ENCODE measurements at regions not wholly inside any gene's neighbourhood (a gene's known extent, or its start where the extent isn't known, plus 50 kb on each side); places are given as distances from the start of the nearest gene placed in this dataset.
"Not testable (repeated sequence)": the region's sequence is repeated elsewhere in the genome, so short reads cannot be mapped to it uniquely, and the experiment has no call there.

- Histone ChIP-seq H4K20me1 (ENCODE audit: insufficient read depth, poor library complexity, severe bottlenecking) (no peaks in the 10 kb centered on the region), H3K4me1 (ENCODE audit: insufficient read depth) (peaks cover 15% of the 10 kb centered on the region), H3K27ac (no peak overlapping the region), H3K4me2 (no peak overlapping the region), H3K79me2 (no peaks in the 10 kb centered on the region), H3K36me3 (replicated peaks; ENCODE audit: insufficient read depth, low read depth) (no peaks in the 10 kb centered on the region), H3K9me2 (replicated peaks; ENCODE audit: insufficient read depth) (no peaks in the 10 kb centered on the region), H3K4me3 (no peak overlapping the region), H2AFZ (no peak overlapping the region), H3K27me3 (peaks cover 7% of the 10 kb centered on the region), H3K9me3 (ENCODE audit: low read depth) (no peaks in the 10 kb centered on the region)
- 87% methylated on average over 6 of the region's 6 CpGs for WGBS (ENCODE audit: low lambda C conversion rate, missing lambda C conversion rate)
- no peak for DNase-seq (ENCODE audit: low spot score)
- no peak for TF ChIP-seq CTCF (IDR thresholded peaks at IDR 0.05; ENCODE audit: poor library complexity)
- TF ChIP-seq EZH2phosphoT487 (IDR thresholded peaks at IDR 0.05; ENCODE audit: low read depth, severe bottlenecking, unreplicated experiment), result no peak
- TF ChIP-seq EZH2 (IDR thresholded peaks at IDR 0.05; ENCODE audit: borderline replicate concordance), result no peak
Observed at GRCh38 chr5:154542000-154542399, 64.0 kb upstream of the HAND1 start.

GRCh38 chr5:154541553-154541952 lies 63.5 kb upstream of the HAND1 start:
- no peak for TF ChIP-seq EZH2 (IDR thresholded peaks at IDR 0.05; ENCODE audit: borderline replicate concordance)
- TF ChIP-seq CTCF (IDR thresholded peaks at IDR 0.05; ENCODE audit: poor library complexity), result no peak
- no peak for TF ChIP-seq EZH2phosphoT487 (IDR thresholded peaks at IDR 0.05; ENCODE audit: low read depth, severe bottlenecking, unreplicated experiment)
- Histone ChIP-seq H3K4me2 (peak overlapping the region; percentile 50), H4K20me1 (ENCODE audit: insufficient read depth, poor library complexity, severe bottlenecking) (no peaks in the 10 kb centered on the region), H3K4me1 (ENCODE audit: insufficient read depth) (peaks cover 15% of the 10 kb centered on the region), H3K9me3 (ENCODE audit: low read depth) (no peaks in the 10 kb centered on the region), H3K36me3 (replicated peaks; ENCODE audit: insufficient read depth, low read depth) (no peaks in the 10 kb centered on the region), H3K27ac (no peak overlapping the region), H3K27me3 (peaks cover 7% of the 10 kb centered on the region), H3K9me2 (replicated peaks; ENCODE audit: insufficient read depth) (no peaks in the 10 kb centered on the region), H3K4me3 (no peak overlapping the region), H3K79me2 (no peaks in the 10 kb centered on the region), H2AFZ (no peak overlapping the region)
- peak; percentile 38 for DNase-seq (ENCODE audit: low spot score)
- whole genome bisulfite sequencing (ENCODE audit: low lambda C conversion rate, missing lambda C conversion rate), result 31% methylated on average over 9 of the region's 11 CpGs

GRCh38 chr5:154540600-154540999 lies 62.6 kb upstream of the HAND1 start:
- Histone ChIP-seq H3K36me3 (replicated peaks; ENCODE audit: insufficient read depth, low read depth) (no peaks in the 10 kb centered on the region), H2AFZ (no peak overlapping the region), H3K4me1 (ENCODE audit: insufficient read depth) (peaks cover 15% of the 10 kb centered on the region), H3K9me3 (ENCODE audit: low read depth) (no peaks in the 10 kb centered on the region), H4K20me1 (ENCODE audit: insufficient read depth, poor library complexity, severe bottlenecking) (no peaks in the 10 kb centered on the region), H3K27ac (no peak overlapping the region), H3K9me2 (replicated peaks; ENCODE audit: insufficient read depth) (no peaks in the 10 kb centered on the region), H3K4me3 (no peak overlapping the region), H3K79me2 (no peaks in the 10 kb centered on the region), H3K4me2 (no peak overlapping the region), H3K27me3 (peaks cover 7% of the 10 kb centered on the region)
- no peak for DNase-seq (ENCODE audit: low spot score)
- WGBS (ENCODE audit: low lambda C conversion rate, missing lambda C conversion rate), result 70% methylated on average over 1 of the region's 1 CpG
- TF ChIP-seq EZH2 (IDR thresholded peaks at IDR 0.05; ENCODE audit: borderline replicate concordance) (no peak), CTCF (IDR thresholded peaks at IDR 0.05; ENCODE audit: poor library complexity) (no peak), EZH2phosphoT487 (IDR thresholded peaks at IDR 0.05; ENCODE audit: low read depth, severe bottlenecking, unreplicated experiment) (no peak)

GRCh38 chr5:154538492-154538891 lies 60.5 kb upstream of the HAND1 start:
- Histone ChIP-seq H3K36me3 (replicated peaks; ENCODE audit: insufficient read depth, low read depth) (no peaks in the 10 kb centered on the region), H3K27ac (peak overlapping the region; percentile 55), H3K4me3 (no peak overlapping the region), H3K9me3 (ENCODE audit: low read depth) (no peaks in the 10 kb centered on the region), H3K4me2 (no peak overlapping the region), H3K27me3 (peaks cover 7% of the 10 kb centered on the region), H3K4me1 (ENCODE audit: insufficient read depth) (peaks cover 15% of the 10 kb centered on the region), H4K20me1 (ENCODE audit: insufficient read depth, poor library complexity, severe bottlenecking) (no peaks in the 10 kb centered on the region), H2AFZ (no peak overlapping the region), H3K9me2 (replicated peaks; ENCODE audit: insufficient read depth) (no peaks in the 10 kb centered on the region), H3K79me2 (no peaks in the 10 kb centered on the region)
- TF ChIP-seq CTCF (IDR thresholded peaks at IDR 0.05; ENCODE audit: poor library complexity), result no peak
- no peak for TF ChIP-seq EZH2phosphoT487 (IDR thresholded peaks at IDR 0.05; ENCODE audit: low read depth, severe bottlenecking, unreplicated experiment)
- no peak for TF ChIP-seq EZH2 (IDR thresholded peaks at IDR 0.05; ENCODE audit: borderline replicate concordance)
- 88% methylated on average over 6 of the region's 6 CpGs for WGBS (ENCODE audit: low lambda C conversion rate, missing lambda C conversion rate)
- DNase-seq (ENCODE audit: low spot score), result no peak

- H4K20me1 ChIP-seq (ENCODE audit: insufficient read depth, poor library complexity, severe bottlenecking); H3K9me3 ChIP-seq (ENCODE audit: low read depth); H3K79me2 ChIP-seq; DNase-seq (ENCODE audit: low spot score); H2AFZ ChIP-seq; H3K9me2 ChIP-seq (replicated peaks; ENCODE audit: insufficient read depth); H3K27ac ChIP-seq; H3K4me2 ChIP-seq; H3K36me3 ChIP-seq (replicated peaks; ENCODE audit: insufficient read depth, low read depth); H3K4me3 ChIP-seq; H3K4me1 ChIP-seq (ENCODE audit: insufficient read depth); H3K27me3 ChIP-seq: not testable (repeated sequence)
- 99% methylated on average over 4 of the region's 4 CpGs for WGBS (ENCODE audit: low lambda C conversion rate, missing lambda C conversion rate)
Observed at GRCh38 chr5:154536439-154536838, 58.4 kb upstream of the HAND1 start.

Measured in hepatocyte (in vitro differentiated cells).